GM12873 (cell line): ENCODE measurements at regions not wholly inside any gene's neighbourhood (a gene's known extent, or its start where the extent isn't known, plus 50 kb on each side); places are given as distances from the start of the nearest gene placed in this dataset.

Experiments
- CTCF ChIP-seq: IDR thresholded peaks from 2 replicates; pipeline ENCODE4 v1.5.1; 2012; ENCODE audit warnings: low read depth, mild to moderate bottlenecking, moderate library complexity, low read length, control low read depth; ENCODE audit not compliant: insufficient read depth; ENCODE audit errors: missing control alignments

- TF ChIP-seq CTCF = no peak
Observed at GRCh38 chr4:135319685-135320084, 1118.1 kb upstream of the PABPC4L start.

GRCh38 chr4:135316266-135316779 is 1114.7 kb upstream of the PABPC4L start:
- no peak for TF ChIP-seq CTCF

GRCh38 chr4:135290136-135290535 is 1088.5 kb upstream of the PABPC4L start:
- no peak for TF ChIP-seq CTCF

- TF ChIP-seq CTCF = no peak
Observed at GRCh38 chr4:135283934-135284333, 1082.3 kb upstream of the PABPC4L start.

GRCh38 chr4:135282676-135283075 is 1081.1 kb upstream of the PABPC4L start:
- TF ChIP-seq CTCF = no peak

- TF ChIP-seq CTCF = no peak
Observed at GRCh38 chr4:135281230-135281629, 1079.6 kb upstream of the PABPC4L start.

GRCh38 chr4:135277980-135278315 is 1076.4 kb upstream of the PABPC4L start:
- TF ChIP-seq CTCF = no peak
